K562 (cell line): ENCODE measurements at regions not wholly inside any gene's neighbourhood (a gene's known extent, or its start where the extent isn't known, plus 50 kb on each side); places are given as distances from the start of the nearest gene placed in this dataset.

Experiments
- CTCF ChIP-seq, 3 experiments: IDR thresholded peaks in 2 of 3; conservative IDR thresholded peaks in 1 of 3; 2 replicates each; pipeline ENCODE4 v1.5.1; 2011 to 2012; ENCODE audit warnings: low read length in 3 of 3, mild to moderate bottlenecking in 3 of 3, control low read depth in 2 of 3, improper control_type of control experiment in 1 of 3, inconsistent platforms in 1 of 3, low read depth in 1 of 3, mixed read lengths in 1 of 3, moderate library complexity in 1 of 3; ENCODE audit not compliant: insufficient read depth in 2 of 3
- EP300 ChIP-seq: IDR thresholded peaks from 2 replicates; pipeline ENCODE4 v1.6.1; 2012; ENCODE audit warnings: low read length, improper control_type of control experiment
- KAT7 ChIP-seq: sonication (generic); formaldehyde crosslinking; IDR thresholded peaks from 2 replicates; pipeline ENCODE4 v1.8.0; 2022; ENCODE audit warnings: missing genetic modification reagents, mild to moderate bottlenecking, borderline replicate concordance
- KLF10 ChIP-seq: fragments of 250-450 bp; sonication (Bioruptor Pico); IDR thresholded peaks from 2 replicates; pipeline ENCODE4 v1.6.1; 2021; ENCODE audit warnings: matching md5 sums
- POLR2A ChIP-seq: fragments of 450-650 bp; conservative IDR thresholded peaks from 2 replicates; pipeline ENCODE4 v1.6.1; 2016
- RCOR1 ChIP-seq, 2 experiments: IDR thresholded peaks; 2 replicates each; pipeline ENCODE4 v1.6.1; 2012; ENCODE audit warnings: low read depth in 2 of 2, low read length in 2 of 2, borderline replicate concordance in 1 of 2, improper control_type of control experiment in 1 of 2
- SRF ChIP-seq, 2 experiments: fragments of 250-450, 450-650 bp in 1 of 2; sonication (Bioruptor Pico) in 1 of 2; sonication (generic) in 1 of 2; formaldehyde crosslinking; IDR thresholded peaks; 2 replicates each; pipeline versions ENCODE4 v1.5.0 to v1.5.1; 2020 to 2022; ENCODE audit warnings: mild to moderate bottlenecking in 1 of 2, missing genetic modification reagents in 1 of 2
- TBP ChIP-seq: optimal IDR thresholded peaks from 2 replicates; pipeline ENCODE3; 2011; ENCODE audit warnings: low read depth, low read length, improper control_type of control experiment
- ZBTB40 ChIP-seq, 2 experiments: fragments of 450-650 bp in 1 of 2; sonication (generic) in 1 of 2; formaldehyde crosslinking in 1 of 2; IDR thresholded peaks; 2 replicates each; pipeline versions ENCODE4 v1.7.1 to v1.9.0; 2016 to 2022; ENCODE audit warnings: inconsistent platforms in 1 of 2, mild to moderate bottlenecking in 1 of 2, missing genetic modification reagents in 1 of 2
- ZNF583 ChIP-seq: fragments of 250-450 bp; sonication (Bioruptor Pico); IDR thresholded peaks from 2 replicates; pipeline ENCODE4 v1.4.0; 2020

GRCh38 chr17:27385626-27386025 is 70.6 kb upstream of the KSR1 start:
- TF ChIP-seq SRF (CRISPR knock-in tag; IDR thresholded peaks at IDR 0.05), result no peak
- TF ChIP-seq RCOR1 (IDR thresholded peaks at IDR 0.05; ENCODE audit: borderline replicate concordance in 1 of 2, low read depth in 2 of 2, low read length in 2 of 2), result no peak
- TF ChIP-seq KLF10 (CRISPR knock-in tag), result no peak
- no peak for TF ChIP-seq POLR2A
- no peak for TF ChIP-seq CTCF (IDR thresholded peaks at IDR 0.05 in 2 of 3, conservative IDR thresholded peaks at IDR 0.05 in 1 of 3; ENCODE audit: insufficient read depth in 2 of 3, low read depth in 1 of 3, low read length in 3 of 3)
- TF ChIP-seq TBP, result no peak
- TF ChIP-seq KAT7 (CRISPR knock-in tag), result no peak
- no peak for TF ChIP-seq EP300
- TF ChIP-seq ZBTB40 (IDR thresholded peaks at IDR 0.05), result no peak
- TF ChIP-seq ZBTB40 (CRISPR knock-in tag; IDR thresholded peaks at IDR 0.05), result no peak
- no peak for TF ChIP-seq ZNF583 (CRISPR knock-in tag)
